HG02678 (cell line): ENCODE measurements at regions not wholly inside any gene's neighbourhood (a gene's known extent, or its start where the extent isn't known, plus 50 kb on each side); places are given as distances from the start of the nearest gene placed in this dataset.

Experiments used
- ATAC-seq: cut with Tn5 transposase; IDR thresholded peaks from one replicate; pipeline ENCODE4 v1.9.1; 2021; ENCODE audit warnings: mild to moderate bottlenecking, moderate library complexity; ENCODE audit not compliant: unreplicated experiment

GRCh38 chr4:129531253-129531652 lies 435.3 kb downstream of the C4orf33 start:
- no peak for ATAC-seq

- peak; percentile 65 for ATAC-seq
Measured at GRCh38 chr4:129532573-129532972, 436.6 kb downstream of the C4orf33 start.

DNA sequence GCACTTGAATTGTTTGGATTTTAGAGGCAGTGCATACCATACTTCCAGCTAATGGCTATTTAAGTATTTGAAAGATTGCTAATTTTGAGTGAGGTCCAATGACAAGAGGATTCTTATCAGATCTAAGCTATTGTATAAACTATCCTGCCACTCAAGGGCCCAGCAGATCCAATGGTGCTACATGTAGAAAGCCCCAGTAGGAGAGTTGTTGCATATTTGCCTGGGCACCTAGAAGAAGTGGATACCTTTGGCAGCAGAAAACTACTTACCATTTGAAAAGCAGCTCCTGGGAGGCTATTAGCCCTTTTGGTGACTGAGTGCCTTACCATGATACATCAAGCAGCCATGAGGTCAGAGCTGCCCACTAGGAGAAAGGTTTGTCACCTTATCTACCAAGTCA lies 447.3 kb downstream of the C4orf33 start:
- ATAC-seq, result no peak

GRCh38 chr4:129545599-129546278 lies 449.8 kb downstream of the C4orf33 start:
- no peak for ATAC-seq

DNA sequence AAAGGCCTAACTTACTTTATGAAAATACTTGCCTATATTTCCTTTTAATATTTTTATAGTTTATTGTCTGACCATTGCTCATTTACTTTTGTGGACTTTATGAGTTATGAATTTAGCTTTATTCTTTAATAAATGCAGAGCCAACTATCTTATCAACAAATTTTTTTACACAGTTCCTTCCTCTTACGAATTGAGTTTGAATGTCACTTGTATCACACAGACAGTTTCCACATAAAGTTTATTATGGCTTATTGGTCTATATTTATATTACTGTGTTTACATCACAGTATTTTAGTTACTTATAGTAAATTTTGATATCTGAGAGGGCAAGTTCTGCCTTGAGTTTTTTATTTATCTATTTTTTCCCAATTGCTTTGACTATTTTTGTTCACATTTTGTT lies 450.6 kb downstream of the C4orf33 start:
- no peak for ATAC-seq

DNA sequence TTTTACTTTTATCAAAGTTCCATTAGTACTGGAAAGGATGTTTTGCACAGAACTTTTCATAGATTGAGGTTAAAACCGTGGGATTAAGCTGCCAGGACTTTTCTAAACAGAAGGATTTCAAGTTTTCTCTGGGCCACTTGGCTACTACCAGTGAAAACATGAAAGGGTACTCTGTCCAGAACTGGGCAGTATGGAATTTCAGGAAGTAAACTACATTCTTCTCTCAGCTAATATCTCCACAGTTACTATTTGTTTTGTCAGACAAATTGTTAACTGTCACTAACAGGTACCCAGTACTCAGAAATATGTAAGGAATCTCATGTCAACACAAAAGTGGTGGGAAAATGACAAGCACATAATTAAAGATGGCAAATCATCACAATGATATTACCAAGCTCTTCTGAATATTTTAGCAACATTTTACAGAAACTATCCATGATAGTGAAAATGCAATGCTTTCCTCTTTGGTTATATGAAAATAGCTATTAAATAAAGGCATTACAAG lies 454.4 kb downstream of the C4orf33 start:
- ATAC-seq, result no peak

GRCh38 chr4:129561280-129561679 lies 465.3 kb downstream of the C4orf33 start:
- no peak for ATAC-seq

DNA sequence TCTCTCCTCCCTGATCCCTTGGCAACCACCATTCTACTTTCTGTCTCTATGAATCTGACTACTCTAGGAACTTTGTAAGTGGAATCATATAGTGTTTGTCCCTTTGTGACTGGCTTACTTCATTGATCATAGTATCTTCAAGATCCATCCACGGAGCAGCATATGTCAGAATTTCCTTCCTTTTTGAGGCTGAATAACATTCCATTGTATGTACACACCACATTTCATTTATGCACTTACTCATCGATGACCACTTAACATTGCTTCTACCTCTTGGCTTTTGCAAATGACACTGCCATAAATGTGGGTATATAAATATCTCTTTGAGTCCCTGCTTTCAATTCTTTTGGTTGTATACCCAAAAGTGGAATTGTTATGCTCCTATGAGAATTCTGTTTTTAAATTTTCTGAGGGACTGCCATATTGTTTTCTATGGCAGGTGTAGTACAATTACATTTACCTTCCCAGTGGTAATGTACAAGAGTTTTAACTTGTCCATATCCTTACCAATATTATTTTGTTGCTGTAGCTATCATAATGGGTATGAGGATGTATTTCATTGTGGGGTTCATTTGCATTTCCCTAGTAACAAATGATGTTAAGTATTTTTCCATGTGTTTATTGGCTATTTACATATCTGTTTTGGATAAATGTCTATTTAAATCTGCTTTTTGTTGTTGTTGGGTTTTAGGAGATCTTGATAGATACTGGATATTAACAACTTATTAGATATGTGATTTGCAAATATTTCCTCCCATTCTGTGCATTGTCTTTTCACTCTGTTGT lies 466.1 kb downstream of the C4orf33 start:
- no peak for ATAC-seq

GRCh38 chr4:129565214-129565613 lies 469.3 kb downstream of the C4orf33 start:
- ATAC-seq, result no peak

DNA sequence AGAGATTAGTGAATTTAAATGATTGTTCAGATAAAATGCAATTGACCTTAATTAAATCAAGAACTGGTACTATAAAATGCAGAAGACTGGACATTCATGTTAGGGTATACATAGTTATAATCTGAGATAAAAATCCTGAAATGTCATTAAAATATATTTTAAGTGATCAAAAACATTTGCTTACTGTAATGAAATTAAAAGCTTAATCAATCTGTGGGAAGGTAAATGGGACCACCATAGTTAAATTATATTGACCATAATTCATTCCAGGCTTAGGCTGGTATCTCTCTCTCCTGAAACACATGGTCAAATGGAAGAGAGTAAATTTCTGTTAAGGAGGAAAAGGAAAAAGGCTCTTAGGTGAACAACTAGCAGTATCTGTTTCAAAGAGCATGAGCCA lies 474.4 kb downstream of the C4orf33 start:
- no peak for ATAC-seq

DNA sequence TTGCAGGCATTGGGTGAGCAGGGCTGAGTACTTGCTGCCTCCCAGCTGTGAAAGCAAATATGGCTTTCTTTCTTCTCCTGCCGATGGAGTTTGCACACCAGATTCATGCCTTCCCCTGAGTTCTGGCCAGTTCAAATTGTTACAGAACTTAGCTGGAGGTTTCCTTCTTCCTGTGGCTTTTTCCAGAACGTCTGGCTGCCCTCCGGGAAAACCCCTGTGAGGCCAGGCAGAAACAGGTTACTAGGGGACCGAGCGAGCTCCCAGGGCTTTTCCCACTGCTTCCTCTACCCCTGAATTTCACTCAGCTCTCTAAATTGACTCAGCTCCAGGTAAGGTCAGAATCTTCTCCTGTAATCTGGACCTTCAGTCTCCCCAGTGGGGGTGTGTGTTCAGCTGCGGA lies 482.4 kb downstream of the C4orf33 start:
- no peak for ATAC-seq

DNA sequence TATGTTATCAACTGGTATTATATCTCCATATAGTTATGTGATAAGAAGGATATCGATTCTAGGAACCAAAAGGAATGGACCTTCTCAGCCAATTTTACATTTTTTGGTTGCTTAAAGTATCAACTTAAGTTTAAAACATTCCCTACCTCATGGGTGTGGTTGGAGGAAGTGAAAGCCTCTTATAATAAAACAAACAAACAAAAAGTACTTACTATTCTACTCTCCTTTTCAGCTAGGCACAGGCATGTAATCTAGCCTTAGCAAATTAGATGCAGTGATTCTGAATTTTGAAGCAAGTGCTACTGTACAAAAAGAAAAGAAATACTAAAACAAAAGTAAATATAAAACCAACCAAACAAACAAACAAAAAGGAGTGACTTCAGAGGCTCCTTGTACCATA lies 485.4 kb downstream of the C4orf33 start:
- ATAC-seq, result no peak

- ATAC-seq, result no peak
Measured at GRCh38 chr4:129583868-129584267, 487.9 kb downstream of the C4orf33 start.

DNA sequence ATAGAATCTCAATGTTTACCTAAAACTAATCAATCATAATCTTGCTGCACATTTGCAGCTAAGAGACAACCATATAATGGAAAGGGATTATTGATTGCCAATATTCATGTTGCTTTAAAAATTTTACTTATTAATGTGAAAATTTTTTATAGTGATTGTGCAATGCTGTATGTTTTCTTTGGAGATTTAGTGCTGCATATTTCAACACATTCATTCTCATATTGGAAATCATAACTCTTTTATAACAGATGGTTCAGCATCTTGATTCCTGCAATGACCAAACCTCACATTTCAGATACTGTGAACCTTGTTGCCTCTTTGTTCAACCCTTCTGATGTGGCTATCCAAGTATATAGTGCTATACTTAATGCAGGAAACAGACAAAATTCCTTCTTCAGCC lies 502.6 kb downstream of the C4orf33 start:
- ATAC-seq, result no peak

DNA sequence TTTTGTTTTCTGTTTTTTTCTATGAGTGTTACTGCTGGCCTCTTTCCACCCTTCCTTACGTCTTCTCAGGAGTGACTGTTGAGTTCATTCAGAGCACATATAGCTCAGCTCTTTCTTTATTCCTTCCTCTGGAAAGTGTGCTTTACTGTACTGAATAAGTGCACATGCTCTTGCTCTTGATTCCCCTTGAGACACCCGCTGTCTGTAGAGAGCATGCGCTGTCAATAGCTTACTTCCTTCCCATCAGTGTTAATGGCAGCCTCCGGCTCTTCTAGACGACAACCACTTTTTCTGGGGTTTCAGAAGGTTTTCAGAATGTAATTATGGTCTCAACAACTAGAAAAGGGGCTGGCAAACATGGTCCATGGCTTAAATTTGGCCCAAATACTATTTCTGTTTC lies 504.9 kb downstream of the C4orf33 start:
- no peak for ATAC-seq

- no peak for ATAC-seq
Measured at GRCh38 chr4:129602447-129602846, 506.5 kb downstream of the C4orf33 start.

GRCh38 chr4:129603241-129603931 lies 507.4 kb downstream of the C4orf33 start:
- ATAC-seq, result no peak

DNA sequence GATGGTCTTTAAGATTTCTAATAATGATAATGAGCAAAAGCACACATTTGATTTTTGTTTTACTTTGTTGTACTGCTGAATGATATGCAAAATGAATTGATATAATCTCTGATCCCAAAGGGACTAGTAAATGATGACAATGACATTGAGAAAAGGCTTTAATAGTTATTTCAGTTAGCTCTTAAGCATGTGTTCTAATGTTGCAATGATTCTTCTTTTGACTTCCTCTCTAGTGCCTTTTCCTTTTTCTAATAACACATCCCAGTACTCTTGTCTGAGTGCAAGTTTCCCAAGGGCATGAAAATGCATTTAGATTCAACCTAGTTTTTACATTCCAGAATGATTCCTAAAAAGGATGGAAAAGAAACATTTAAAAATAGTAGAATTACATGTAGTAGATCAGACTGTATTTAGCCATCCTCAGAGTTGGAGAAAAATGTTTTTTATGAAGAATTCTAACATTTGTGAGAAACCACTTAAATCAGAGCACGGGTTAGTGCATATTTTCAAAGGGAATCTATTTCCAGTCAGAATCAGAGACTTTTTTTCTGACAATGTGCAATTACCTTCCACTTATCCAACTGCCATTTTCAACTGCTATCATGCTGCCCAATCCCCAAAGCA lies 508.8 kb downstream of the C4orf33 start:
- no peak for ATAC-seq

DNA sequence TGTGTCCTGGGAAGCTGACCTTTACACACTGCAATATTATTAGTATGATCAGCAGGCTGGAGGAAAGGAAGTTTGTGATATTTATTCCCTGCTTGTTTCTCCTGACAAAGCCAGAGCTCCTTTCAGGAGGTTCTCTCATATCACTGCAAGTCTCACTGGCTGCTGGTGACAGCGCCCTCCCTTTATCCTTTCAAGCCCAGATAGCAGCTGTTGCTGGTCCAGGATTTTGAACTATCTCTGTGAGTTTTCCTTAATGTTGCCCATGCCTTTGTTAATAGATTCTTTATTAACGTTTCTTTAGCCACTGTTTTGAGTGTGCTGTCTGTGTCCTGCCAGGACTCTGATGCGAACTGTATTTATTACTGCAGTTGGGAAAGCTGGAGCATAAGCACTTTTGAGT lies 518.7 kb downstream of the C4orf33 start:
- ATAC-seq, result no peak

DNA sequence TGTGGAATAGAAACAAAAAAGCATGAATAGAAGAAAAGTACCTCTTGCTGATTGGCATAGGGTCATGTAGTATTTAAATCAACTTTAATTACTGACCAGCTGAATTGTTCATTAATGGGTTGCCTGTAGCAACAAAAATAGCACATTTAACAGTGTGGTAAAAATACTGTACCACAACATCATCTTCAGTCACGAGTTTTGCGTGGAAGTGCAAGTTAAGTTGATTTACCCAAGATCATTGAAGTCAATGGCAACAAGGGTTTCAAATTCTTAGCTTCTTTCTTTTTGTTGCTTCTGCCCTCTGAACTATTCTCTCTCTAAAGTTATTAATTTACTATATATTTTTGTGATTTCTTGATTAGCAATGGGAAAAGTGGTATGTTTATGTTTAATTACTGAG lies 526.6 kb downstream of the C4orf33 start:
- no peak for ATAC-seq

- no peak for ATAC-seq
Measured at GRCh38 chr4:129623233-129623875, 527.4 kb downstream of the C4orf33 start.
